ENCODE measurements at regions not wholly inside any gene's neighbourhood (a gene's known extent, or its start where the extent isn't known, plus 50 kb on each side); places are given as distances from the start of the nearest gene placed in this dataset.

GRCh38 chr3:72553298-72553697, 294.9 kb downstream of the SHQ1 start:
- intact Hi-C loops (cut with DNase I; ENCODE audit: low total_unique reads) (no loop called here), in situ Hi-C loops (cut with MboI; ENCODE audit: low pct_ligation_motif_present in 1 of 4, low pct_unique_long_range_greater_than_20kb in 1 of 4, low sequenced_read_pairs in 3 of 4) (no loop called here)
- no peak for DNase-seq
- Histone ChIP-seq H3K4me3 (no peak overlapping the region), H3K4me1 (peaks cover 0 to 9% (median 0%) of the 10 kb centered on the region in 4 donors), H3K36me3 (no peaks in the 10 kb centered on the region), H3K27me3 (no peaks in the 10 kb centered on the region), H3K27ac (no peak overlapping the region), H3K9me3 (no peaks in the 10 kb centered on the region)
- TF ChIP-seq, protein P1, sequence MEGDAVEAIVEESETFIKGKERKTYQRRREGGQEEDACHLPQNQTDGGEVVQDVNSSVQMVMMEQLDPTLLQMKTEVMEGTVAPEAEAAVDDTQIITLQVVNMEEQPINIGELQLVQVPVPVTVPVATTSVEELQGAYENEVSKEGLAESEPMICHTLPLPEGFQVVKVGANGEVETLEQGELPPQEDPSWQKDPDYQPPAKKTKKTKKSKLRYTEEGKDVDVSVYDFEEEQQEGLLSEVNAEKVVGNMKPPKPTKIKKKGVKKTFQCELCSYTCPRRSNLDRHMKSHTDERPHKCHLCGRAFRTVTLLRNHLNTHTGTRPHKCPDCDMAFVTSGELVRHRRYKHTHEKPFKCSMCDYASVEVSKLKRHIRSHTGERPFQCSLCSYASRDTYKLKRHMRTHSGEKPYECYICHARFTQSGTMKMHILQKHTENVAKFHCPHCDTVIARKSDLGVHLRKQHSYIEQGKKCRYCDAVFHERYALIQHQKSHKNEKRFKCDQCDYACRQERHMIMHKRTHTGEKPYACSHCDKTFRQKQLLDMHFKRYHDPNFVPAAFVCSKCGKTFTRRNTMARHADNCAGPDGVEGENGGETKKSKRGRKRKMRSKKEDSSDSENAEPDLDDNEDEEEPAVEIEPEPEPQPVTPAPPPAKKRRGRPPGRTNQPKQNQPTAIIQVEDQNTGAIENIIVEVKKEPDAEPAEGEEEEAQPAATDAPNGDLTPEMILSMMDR (IDR thresholded peaks at IDR 0.05) = no peak
- WGBS, 2 donors (ENCODE audit: low coverage in 1 of 2) = 66 to 67% methylated on average over 1 to 4 of the region's 4 CpGs

DNA sequence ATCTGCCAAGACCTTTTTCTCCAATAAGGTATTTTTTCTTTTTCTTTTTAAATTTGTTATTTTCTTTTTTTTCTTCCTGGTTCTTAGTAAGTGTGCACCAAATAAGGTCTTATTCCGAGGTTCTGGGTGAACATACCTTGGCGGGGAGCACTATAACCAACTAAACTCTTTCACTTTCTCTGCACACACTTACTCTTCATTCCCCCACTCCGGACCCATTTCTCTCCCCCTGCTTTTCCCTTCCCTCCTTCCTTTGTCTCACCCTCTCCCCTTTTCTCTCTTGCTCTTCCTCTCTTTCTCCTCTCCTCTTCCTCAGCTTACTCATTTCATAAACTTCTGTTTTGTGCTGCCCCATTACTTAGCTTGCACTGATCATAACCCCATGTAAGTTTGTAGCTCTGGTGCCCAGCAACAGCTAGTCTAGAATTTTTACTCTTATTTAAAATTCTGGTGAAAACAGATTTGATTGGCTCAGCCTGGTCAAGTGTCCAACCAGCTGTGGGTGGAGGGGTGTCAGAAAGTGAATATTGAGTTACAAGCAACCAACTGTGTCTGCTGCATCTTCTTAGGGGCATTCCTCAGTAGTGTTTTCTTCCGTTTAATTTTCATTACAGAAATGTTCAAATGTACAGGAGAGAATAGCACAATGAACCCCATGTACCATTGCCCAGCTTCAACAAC, 297.5 kb downstream of the SHQ1 start:
- Histone ChIP-seq H3K27ac (no peak overlapping the region), H3K27me3 (no peaks in the 10 kb centered on the region), H3K9me3 (no peaks in the 10 kb centered on the region), H3K36me3 (no peaks in the 10 kb centered on the region), H3K4me3 (no peak overlapping the region), H3K4me1 (peaks cover 0 to 9% (median 0%) of the 10 kb centered on the region in 4 donors)
- in situ Hi-C loops (cut with MboI; ENCODE audit: low pct_ligation_motif_present in 1 of 4, low pct_unique_long_range_greater_than_20kb in 1 of 4, low sequenced_read_pairs in 3 of 4) = no loop called here
- no peak for TF ChIP-seq POLR2A (IDR thresholded peaks at IDR 0.05)
- intact Hi-C loops (cut with DNase I; ENCODE audit: low total_unique reads) = no loop called here
- DNase-seq = no peak
- 89 to 96% methylated on average over 3 to 4 of the region's 4 CpGs for WGBS, 2 donors (ENCODE audit: low coverage in 1 of 2)

GRCh38 chr3:72549761-72550581, 298.3 kb downstream of the SHQ1 start:
- intact Hi-C loops (cut with DNase I; ENCODE audit: low total_unique reads) (no loop called here), in situ Hi-C loops (cut with MboI; ENCODE audit: low pct_ligation_motif_present in 1 of 4, low pct_unique_long_range_greater_than_20kb in 1 of 4, low sequenced_read_pairs in 3 of 4) (no loop called here)
- DNase-seq = no peak
- H3K4me1 ChIP-seq = peaks cover 0 to 9% (median 0%) of the 10 kb centered on the region in 4 donors
- WGBS, 2 donors (ENCODE audit: low coverage in 1 of 2) = 50 to 68% methylated on average over 3 to 12 of the region's 12 CpGs
- H3K9me3 ChIP-seq = no peaks in the 10 kb centered on the region
- H3K4me3 ChIP-seq = peak overlapping the region in 1 of 4 donors; percentile 19
- TF ChIP-seq POLR2A (IDR thresholded peaks at IDR 0.05) = no peak
- TF ChIP-seq EP300 (IDR thresholded peaks at IDR 0.05; ENCODE audit: low read depth) = no peak
- TF ChIP-seq, protein P1 (IDR thresholded peaks at IDR 0.05) = no peak
- TF ChIP-seq POLR2AphosphoS5 (IDR thresholded peaks at IDR 0.05) = no peak
- H3K27me3 ChIP-seq = no peaks in the 10 kb centered on the region
- H3K27ac ChIP-seq = no peak overlapping the region
- no peaks in the 10 kb centered on the region for H3K36me3 ChIP-seq

DNA sequence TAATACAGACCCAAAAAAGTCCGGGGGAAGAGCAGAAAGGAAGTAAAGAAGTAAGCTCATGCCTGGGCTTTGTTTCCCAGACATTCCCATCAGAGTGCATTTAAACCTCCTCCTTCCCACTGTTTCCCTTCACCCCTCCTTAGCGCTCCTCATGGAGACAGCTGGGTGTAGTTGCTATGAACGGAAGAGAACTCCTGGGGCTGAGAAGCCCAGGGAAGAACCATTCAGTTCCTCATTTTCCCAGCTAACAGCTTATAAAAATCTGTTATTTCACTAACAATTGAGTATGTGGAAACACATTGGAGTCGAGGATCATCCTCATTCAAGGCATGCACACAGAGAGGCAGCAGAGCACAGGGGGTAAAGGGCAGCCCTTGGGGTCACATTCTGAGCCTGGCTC, 299.3 kb downstream of the SHQ1 start:
- peaks cover 0 to 9% (median 0%) of the 10 kb centered on the region in 4 donors for H3K4me1 ChIP-seq
- WGBS, 2 donors (ENCODE audit: low coverage in 1 of 2) = 79 to 82% methylated on average over 4 of the region's 4 CpGs
- in situ Hi-C loops (cut with MboI; ENCODE audit: low pct_ligation_motif_present in 1 of 4, low pct_unique_long_range_greater_than_20kb in 1 of 4, low sequenced_read_pairs in 3 of 4) = no loop called here
- intact Hi-C loops (cut with DNase I; ENCODE audit: low total_unique reads) = no loop called here
- H3K9me3 ChIP-seq = no peaks in the 10 kb centered on the region
- TF ChIP-seq POLR2A (IDR thresholded peaks at IDR 0.05) = no peak
- H3K27ac ChIP-seq = no peak overlapping the region
- H3K27me3 ChIP-seq = no peaks in the 10 kb centered on the region
- H3K4me3 ChIP-seq = no peak overlapping the region
- DNase-seq = no peak
- no peaks in the 10 kb centered on the region for H3K36me3 ChIP-seq

GRCh38 chr3:72548461-72548860, 299.8 kb downstream of the SHQ1 start:
- WGBS, 2 donors (ENCODE audit: low coverage in 1 of 2) = 0 to 4% methylated on average over 1 of the region's 1 CpG
- no peaks in the 10 kb centered on the region for H3K9me3 ChIP-seq
- H3K27ac ChIP-seq = no peak overlapping the region
- TF ChIP-seq POLR2AphosphoS5 (IDR thresholded peaks at IDR 0.05) (no peak), EP300 (IDR thresholded peaks at IDR 0.05; ENCODE audit: low read depth) (no peak), POLR2A (IDR thresholded peaks at IDR 0.05) (no peak)
- TF ChIP-seq, protein P1 (IDR thresholded peaks at IDR 0.05) = no peak
- no peak overlapping the region for H3K4me3 ChIP-seq
- peaks cover 0 to 9% (median 0%) of the 10 kb centered on the region in 4 donors for H3K4me1 ChIP-seq
- no peaks in the 10 kb centered on the region for H3K27me3 ChIP-seq
- no peaks in the 10 kb centered on the region for H3K36me3 ChIP-seq
- intact Hi-C loops (cut with DNase I; ENCODE audit: low total_unique reads) = no loop called here
- DNase-seq = no peak
- in situ Hi-C loops (cut with MboI; ENCODE audit: low pct_ligation_motif_present in 1 of 4, low pct_unique_long_range_greater_than_20kb in 1 of 4, low sequenced_read_pairs in 3 of 4) = no loop called here

Measured in transverse colon (tissue), 4 donors.